NCI-H1092 treated with DMSO at 0.1 percent for 48 hours (cell line): ENCODE measurements at regions not wholly inside any gene's neighbourhood (a gene's known extent, or its start where the extent isn't known, plus 50 kb on each side); places are given as distances from the start of the nearest gene placed in this dataset.
A peak's percentile ranks its signal among the peaks of the same experiment; 100 is the strongest.

ENCODE experiments used
- DNase-seq: peaks from one replicate; lab custom pipeline; 2025; lab: John Stamatoyannopoulos, UW

DNA sequence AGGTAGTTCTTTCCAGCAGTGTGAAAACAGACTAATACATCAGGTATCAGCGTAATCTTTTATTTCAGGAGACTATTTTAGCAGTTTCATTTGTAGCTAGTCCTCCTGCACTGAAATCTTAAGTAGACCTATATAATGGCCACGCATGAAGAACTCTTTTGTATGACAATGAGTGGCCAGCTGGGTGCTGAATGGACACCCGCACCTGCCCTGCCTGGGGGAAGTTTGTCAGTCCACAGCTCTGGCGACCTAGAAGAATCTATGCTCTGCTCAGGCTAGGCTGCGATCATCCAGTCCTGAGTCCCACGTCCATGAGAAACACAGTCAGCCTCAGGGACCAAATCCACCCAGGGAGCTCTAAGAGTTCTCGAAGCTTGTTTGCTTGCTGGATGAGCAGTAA is 709.2 kb upstream of the ID2 start:
- peak; percentile 2 for DNase-seq

DNA sequence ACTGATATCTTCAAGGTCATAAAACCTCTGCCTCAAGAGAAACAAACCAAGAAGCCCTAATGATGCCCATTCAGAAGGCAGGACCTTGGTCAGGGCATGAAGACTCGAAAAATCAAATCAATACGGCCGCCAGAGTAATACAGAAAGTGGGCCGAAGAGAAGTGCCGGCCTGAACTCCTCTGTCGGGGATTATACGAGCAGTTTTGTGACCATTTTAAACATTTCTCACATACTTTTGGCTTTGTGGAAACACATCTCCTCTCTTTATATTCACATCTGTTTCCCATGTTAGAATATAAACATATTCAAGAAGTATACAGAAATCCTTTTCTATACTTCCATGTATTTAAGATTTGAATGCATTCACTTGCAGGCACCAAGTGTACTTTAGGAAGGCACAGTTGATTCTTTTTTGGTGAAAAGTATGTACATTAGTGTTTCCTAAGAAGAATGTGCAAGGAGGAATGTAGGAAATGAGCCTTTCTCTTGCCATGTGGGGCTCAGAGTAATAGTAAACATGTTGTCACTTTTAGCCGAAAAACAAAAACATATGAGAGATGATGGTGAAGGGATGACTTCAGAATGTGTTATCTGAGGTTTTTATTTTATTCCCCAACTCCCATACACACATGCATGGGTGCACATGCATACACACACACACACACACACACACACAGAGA is 707.9 kb upstream of the ID2 start:
- DNase-seq: no peak

DNA sequence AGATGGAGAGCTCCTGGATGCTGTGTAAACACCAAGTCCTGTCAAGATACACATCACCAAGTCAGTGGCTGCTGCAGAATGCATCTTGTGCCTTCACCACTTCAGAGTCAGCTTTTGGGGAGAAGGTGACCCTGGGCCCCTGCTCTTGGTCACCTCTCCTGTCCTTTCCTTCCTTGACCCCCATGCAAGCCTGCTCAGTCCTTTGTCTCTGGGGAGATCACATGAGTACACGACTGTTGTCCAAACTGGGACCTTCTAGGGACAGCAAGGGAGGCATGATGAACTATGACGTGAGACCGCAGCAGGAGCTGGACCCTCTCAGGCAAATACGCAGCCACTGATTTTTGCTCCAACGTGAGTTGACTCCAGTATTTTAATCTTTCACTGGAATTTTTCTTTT is 706.9 kb upstream of the ID2 start:
- no peak for DNase-seq

DNA sequence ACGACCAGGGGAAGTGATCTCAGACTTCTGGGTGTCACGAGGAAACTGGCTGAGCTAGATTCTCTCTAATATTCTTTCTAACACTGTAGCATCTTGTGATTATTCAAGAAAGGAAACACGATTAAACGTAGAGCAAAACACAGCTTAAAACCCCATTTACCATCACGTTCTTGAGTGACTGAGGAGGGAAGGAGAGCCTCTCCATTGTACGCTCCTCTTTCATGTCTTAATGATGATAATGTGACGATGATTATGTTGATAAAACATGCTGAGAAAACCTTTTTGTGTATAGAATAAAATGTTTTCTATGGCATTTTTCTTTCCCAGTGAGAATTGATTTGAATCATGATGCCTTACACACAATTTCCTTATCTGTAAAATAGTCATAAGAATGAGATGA is 705.6 kb upstream of the ID2 start:
- no peak for DNase-seq

DNA sequence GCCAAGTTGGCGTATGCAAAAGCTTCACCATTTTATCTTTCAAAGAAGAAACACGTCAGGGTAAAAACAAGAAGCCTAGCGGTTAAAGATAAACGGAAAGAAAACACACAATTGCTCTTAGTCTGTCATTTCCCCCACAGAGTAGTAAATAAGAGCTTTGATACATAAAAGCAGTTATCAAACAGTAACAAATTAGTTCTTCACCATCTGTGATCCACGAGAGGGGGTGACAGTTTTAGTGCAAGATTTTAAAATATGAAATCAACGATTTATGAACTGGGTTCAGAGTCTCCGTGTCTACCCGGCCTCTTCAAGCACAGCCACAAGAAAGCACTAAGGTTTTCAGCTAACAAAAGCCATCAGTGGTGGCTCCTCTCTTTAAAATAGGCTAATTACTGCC is 703.9 kb upstream of the ID2 start:
- no peak for DNase-seq

DNA sequence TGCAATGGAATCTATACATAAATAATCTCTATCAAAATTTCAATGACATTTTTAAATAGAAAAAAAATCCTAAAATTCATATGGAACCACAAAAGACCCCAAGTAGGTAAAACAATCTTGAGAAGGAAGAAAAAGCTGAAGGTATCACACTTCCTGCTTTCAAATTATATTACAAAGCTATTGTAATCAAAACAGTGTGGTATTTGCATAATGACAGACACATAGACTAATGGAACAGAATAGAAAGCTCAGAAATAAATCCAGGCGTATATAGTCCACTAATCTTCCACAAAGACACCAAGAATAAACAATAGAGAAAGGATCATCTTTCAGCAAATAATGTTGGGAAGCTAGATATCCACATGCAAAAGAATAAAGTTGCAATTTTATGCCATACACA is 699.8 kb upstream of the ID2 start:
- no peak for DNase-seq

DNA sequence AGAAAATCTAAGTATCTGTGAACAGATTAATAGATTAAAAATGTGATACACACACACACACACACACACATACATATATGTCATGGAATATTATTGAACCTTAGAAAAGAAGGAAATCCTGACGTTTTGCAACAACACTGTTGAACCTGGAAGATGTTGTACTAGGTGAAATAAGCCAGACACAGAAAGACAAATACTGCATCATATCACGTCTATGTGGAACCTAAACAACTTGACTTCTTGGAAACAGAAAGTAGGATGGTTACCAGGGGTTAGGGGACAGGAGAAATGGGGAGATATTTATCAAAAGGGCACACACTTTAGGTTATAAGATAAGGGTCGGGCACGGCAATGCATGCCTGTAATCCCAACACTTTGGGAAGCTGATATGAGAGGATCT is 698.4 kb upstream of the ID2 start:
- no peak for DNase-seq

DNA sequence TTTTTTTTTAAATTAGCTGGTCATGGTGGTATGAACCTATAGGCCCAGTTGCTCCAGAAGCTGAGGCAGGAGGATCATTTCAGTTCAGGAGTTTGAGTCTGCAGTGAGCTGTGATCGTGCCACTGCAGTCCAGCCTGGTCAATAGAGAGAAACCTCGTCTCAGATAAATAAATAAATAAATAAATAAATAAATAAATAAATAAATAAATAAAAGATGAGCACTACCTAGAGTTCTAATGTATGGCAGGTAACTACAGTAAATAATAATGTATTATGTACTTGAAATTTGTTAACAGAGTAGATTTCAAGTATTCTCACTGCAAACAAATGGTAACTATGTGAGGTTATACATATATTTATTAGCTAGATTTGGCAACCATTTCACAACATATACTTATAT is 697.9 kb upstream of the ID2 start:
- DNase-seq: no peak

DNA sequence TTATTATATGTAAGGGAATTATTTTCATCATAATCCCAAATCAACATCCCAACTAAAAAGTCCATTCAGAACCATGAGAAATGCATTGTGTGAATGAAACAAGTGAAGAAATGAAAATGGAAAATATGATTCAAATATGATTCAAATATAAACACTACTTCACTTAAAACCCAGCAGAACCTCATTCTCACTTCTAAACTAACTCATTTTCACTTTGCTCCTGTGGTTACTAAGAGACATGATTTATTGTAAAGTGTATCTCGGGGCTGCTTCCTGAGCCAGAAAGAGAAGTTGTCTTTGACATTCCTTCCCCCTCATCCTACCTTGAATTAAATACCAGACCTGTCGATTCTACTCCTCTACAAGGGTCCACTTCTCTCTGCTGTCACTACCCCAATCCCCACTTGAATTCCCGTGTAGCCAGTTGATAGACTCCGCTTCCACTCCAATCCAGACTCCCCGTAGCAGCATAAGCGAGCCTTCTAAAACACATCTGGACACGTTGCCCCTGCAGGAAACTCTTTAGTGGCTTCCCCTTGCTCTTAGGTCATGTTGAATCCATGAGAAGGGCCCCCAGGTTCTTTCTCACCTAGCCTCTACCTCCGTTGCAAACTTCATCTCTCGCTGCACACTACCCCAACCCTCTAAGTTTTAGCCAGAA is 697.0 kb upstream of the ID2 start:
- DNase-seq: no peak

DNA sequence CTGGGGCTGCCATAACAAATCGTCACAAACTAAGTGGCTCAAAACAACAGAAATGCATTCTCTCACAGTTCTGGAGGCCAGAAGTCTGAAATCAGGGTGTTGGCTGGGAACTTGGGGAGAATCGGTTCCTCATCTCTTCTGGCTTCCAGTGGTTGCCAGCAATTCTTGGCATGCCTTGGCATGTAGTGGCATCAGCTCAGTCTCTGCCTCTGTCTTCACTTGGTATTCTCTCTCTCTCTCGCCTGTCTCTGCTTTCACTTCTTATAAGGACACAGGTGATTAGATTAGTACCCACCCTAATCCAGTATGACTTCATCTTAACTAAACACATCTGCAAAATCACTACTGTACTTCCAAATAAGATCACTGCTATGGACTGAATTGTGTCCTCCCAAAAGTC is 695.4 kb upstream of the ID2 start:
- no peak for DNase-seq

DNA sequence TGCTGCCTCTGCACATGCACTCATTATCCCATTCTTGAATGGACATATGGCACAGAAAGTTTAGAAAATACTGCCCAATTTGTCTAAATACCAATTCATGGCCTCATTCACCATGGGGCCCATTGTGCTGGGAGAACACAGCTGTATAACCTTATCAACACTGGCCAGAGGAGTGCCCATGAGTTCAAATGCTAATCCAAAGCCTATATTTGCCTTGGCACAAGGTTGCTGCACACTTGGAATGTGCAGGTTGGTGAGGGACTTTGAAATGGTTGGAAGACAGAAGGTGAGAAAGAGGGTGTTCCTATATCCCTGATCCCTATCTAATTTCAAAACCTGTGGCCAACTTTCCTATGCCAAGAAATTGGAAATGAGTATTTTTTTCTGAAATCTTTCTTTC is 693.9 kb upstream of the ID2 start:
- no peak for DNase-seq

DNA sequence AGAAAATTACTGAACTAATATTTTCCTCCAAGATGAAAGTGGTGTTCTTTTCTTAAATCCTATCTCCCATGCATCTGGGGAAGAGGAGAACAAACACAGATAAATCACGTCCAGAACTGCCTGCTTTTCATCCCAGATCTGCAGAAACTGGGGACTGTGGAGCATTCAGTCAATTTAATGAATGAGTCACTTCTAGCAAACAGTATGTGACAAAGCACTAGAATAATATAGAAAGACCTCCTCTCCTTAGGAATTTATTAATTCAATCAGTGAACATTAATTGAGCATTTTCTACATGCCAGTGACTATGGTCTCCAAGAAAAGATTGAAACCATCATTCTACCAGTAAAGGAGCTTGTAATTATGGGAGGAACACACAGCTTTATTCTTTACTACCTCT is 693.4 kb upstream of the ID2 start:
- DNase-seq: no peak

DNA sequence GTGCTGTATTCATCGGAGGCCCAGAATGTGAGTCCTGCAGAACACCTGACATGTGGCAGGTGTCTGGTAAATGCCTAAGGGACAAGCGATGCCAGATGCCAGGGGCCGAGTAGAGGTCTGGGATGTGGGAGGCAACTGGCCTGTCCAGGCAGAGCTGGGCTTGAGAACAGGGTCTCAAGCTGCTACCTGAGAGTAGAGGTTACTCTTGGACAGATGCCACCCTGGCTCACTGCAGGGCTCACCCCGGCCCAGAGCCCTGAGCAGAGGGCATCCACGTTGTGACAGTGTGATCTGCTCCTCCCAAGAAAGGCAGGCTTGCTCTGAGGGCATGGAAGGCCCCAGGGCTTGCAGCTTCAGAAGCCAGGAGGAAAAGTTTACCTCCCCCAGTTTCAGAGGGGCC is 692.0 kb upstream of the ID2 start:
- no peak for DNase-seq

DNA sequence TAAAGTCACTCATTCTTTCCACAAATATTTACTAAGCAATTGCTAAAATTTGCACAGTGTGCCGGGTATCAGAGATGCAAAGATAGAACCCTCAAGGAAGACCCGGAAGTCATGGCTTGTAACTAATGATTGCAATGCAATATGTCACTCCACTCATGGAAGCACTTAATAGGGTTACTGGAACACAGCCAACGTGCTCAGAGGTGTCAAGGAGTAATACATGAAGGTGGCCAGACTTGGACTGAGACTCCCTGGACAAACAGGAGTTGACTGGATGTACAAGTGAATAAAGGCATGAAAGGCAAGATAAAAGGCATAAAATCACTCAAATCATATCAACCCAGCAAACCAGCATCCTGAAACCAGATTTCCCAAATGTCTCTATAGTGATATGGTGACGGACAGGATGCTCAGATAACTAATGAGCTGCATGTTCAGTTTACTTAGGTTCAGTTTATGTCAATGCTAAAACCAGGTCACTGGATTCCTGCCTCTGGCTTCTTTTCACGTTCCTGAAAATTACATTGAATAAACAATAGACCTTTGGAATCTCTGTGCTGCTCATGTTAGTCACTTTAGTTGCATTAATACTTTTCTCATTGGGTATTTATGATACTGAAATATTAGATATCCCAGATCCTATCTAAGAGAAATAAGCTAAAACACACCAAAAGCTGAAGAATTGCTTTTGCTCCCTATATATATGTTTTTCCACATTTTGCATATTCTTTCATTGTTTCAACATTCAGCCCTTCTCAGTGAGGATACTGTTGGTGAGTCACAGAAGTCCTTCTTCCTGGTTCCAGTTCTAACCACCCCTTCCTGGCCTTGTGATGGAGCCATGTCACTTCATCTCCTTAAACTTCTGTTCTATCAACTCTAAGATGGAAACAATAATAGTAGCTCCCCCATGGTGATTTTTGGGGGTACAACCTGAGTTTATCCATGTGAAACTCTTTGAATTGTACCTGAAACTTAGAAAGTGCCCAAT is 688.9 kb upstream of the ID2 start:
- no peak for DNase-seq

DNA sequence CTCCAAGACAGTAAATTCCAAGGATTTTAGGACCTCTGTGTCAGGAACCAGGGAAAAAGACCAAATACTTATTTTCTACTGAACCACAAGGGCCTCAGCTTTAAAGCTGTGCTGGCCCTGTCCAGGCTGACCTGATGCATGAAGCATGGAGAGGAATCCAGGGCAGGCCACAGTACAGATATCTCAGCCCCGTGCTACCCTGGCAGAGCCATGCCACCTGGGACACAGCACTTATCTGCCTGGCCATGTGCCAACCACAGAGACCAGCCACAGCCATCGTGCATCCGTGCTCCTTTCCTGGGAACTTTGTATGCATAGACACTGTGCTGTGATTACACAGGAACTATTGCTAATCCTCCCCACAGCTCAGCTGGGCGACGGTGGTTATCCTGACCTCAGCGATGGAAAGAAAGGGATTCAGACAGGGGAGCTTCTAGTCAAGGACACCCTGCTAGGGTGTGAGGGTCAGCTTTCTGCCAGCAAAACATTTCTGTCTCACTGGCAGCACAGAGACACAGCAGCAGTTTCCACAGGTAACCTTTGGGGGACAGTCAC is 687.4 kb upstream of the ID2 start:
- peak; percentile 56 for DNase-seq

DNA sequence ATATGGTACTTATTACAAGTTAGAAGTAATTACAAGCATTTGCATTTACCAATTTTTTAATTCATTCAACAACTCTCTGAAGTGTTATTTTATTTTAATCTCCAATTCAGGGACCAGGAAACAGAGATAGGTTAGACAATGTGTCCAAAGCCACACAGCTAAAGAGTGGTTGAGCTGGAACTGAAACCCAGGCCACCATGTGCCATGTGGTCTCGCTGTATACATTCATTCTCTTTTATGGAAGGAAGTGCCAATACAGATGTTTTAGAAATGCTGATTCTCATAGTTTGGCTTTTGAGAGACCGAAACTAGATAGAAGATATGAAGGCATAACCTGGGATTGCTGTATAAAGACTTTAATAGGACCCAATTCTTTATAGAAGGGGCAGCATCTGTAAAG is 684.6 kb upstream of the ID2 start:
- DNase-seq: no peak

DNA sequence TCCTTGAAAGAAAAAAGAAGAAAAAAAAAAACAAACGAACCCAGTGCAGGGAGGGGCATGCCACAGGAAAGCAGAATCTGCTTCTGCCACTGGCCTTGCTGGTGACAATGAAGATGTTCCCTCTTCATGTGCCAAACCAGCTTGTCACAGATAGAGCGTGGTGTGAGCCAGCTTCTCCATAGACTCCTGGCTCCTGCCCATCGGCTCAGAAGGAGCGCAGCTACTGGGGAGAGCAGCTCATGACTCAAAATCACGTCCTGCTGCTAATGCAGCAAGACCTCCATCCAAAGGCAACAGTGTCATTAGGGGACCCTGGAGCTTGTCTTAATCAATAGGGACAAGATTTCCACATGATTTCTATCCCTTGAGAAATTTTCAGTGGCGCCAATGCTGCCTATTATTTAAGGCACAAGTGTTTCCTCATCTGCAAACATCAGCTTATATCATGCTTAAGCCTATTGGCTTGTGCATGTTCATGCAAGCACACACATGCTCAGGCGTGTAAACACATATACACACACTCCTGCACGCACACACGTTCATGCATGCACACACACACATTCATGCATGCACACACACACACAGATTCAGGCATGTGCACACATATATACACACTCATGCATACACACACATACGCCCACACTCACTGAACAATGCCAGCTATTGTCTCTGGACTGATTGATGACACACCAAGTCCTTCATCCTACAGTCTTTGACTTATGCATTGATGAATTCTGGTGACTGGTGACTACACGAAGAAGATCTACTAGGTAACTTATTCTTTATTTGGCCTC is 682.0 kb upstream of the ID2 start:
- no peak for DNase-seq

DNA sequence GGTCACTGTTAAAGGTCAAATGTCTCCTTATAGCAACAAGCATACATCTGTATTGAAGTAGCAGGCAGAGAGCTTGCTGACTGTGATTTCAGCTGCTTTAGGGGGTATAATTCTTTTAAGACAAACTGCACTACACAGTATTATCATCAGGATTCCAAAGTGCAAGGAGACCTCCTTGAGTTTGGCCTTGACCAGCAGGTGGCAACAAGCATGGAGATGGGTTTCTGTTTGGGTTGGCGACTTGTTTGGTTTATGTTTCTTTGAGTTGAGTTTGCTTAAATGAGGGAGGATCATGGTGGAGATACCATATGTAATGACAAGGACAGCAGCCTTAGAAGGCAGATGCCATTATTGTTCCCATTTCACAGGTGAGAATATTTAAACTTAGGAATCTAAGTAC is 681.0 kb upstream of the ID2 start:
- no peak for DNase-seq

DNA sequence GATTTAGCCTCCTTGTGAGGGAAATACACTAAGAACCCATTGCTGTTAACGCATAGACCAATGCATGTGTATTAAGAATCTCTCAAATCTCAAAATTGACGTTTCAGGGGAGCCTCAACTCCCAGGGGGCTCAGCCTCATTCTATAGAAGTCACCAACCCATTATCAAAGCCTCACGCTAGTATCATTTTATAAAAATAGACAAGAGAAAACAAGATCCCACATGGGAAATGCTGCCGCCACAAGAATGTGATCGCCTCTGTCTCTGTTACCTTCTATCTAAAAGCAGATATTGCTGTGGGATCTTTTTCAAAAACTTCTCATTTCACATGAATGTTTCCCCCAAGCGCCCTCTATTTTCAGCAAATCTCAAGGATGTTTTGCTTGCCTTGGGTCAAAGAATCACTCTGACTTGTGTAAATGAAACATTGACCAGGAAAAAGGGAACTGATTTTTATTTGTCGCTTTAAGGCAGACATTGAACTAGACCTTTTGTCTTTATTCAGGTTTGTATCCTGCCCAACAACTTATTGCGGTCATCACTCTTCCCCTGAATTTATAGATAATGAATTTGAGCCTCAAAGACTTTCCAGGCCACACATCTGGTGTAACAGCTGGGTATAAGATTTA is 679.0 kb upstream of the ID2 start:
- no peak for DNase-seq

DNA sequence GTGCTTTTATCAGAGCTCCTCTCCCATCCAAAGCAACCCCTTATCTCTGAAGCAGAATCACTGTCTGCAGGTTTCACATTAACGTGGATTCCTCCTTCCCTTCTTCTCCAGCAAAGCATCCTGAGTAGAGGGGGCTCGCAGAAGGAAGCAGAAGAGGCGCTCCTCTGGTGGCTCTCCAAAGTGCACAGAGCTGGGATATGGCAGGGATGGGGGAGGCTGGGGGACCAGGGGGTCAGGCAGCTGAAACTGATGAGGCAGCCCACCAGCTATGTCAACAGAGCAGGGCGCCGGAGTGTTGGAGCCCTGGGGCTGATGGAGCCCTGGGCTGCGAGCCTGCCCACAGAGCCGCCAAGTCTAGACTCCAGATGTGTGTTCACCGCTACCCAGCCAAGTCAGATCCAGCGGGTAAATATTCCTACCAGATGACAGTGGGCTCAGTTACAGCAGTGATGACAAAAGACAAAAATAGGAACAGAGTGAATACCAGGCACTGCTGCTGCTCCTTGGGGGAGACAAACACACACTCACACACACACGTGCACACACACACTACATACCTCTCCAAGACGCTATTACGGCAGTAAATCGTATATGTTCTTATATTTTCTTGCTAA is 678.3 kb upstream of the ID2 start:
- DNase-seq: peak; percentile 18

DNA sequence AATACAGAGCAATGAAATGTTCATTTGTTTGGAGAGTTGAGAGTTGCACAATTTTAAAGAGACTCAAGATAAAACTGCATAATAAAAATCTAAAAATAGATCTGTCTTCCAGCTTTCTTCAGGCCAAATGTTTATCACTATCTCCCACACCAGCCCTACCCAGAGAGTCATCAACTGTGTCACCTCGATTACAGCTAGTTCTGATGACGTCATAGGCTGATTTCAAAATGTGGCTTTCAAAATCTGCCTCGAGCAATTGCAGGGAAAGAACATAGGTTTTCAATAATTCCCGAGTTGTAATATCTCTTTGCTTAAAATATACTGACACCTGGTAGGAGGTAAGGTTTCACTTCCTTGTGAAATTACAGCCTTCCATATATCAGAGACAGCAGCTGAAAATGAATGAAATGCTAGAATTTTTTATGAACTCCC is 677.6 kb upstream of the ID2 start:
- DNase-seq: no peak
